GM10266 (cell line): ENCODE measurements at regions not wholly inside any gene's neighbourhood (a gene's known extent, or its start where the extent isn't known, plus 50 kb on each side); places are given as distances from the start of the nearest gene placed in this dataset.

Experiments
- DNase-seq: peaks from one replicate; pipeline ENCODE4 v3.0.0; 2012; ENCODE audit errors: extremely low spot score
- CTCF ChIP-seq: IDR thresholded peaks from 2 replicates; pipeline ENCODE4 v1.5.1; 2012; ENCODE audit warnings: mild to moderate bottlenecking, low read depth; ENCODE audit not compliant: control insufficient read depth, insufficient read depth; ENCODE audit errors: missing control alignments

GRCh38 chr2:61694312-61695274, 156.4 kb upstream of the XPO1 start:
- peak; percentile 68 for TF ChIP-seq CTCF
- DNase-seq = peak; percentile 89

- no peak for DNase-seq
- no peak for TF ChIP-seq CTCF
Observed at GRCh38 chr2:61693744-61694143, 155.6 kb upstream of the XPO1 start.

GRCh38 chr2:61690078-61690596, 152.0 kb upstream of the XPO1 start:
- TF ChIP-seq CTCF = no peak

GRCh38 chr2:61689568-61689967, 151.4 kb upstream of the XPO1 start:
- no peak for DNase-seq
- no peak for TF ChIP-seq CTCF

More at GRCh38 chr2:61690078-61690596, 152.0 kb upstream of the XPO1 start:
- no peak for DNase-seq

GRCh38 chr2:61688369-61689334, 150.5 kb upstream of the XPO1 start:
- no peak for TF ChIP-seq CTCF
- no peak for DNase-seq

- no peak for DNase-seq
- no peak for TF ChIP-seq CTCF
Observed at GRCh38 chr2:61679096-61679495, 140.9 kb upstream of the XPO1 start.
